Stomach (tissue), 4 donors: ENCODE measurements at regions not wholly inside any gene's neighbourhood (a gene's known extent, or its start where the extent isn't known, plus 50 kb on each side); places are given as distances from the start of the nearest gene placed in this dataset.

ENCODE experiments used
- EP300 ChIP-seq: sonication (generic); formaldehyde crosslinking; IDR thresholded peaks from one replicate; pipeline ENCODE4 v1.6.1; 2017; ENCODE audit warnings: antibody characterized with exemption
- POLR2AphosphoS5 ChIP-seq, 3 donors: sonication (generic); formaldehyde crosslinking; IDR thresholded peaks; one replicate each; pipeline ENCODE4 v1.6.1; 2016; ENCODE audit warnings: antibody characterized with exemption in 3 of 3
- TF ChIP-seq, protein P1 (sequence below), 7 experiments: fragments of 450-650 bp in 4 of 7; fragments of 200-600 bp in 3 of 7; sonication (generic) in 3 of 7; IDR thresholded peaks; one replicate each; pipeline ENCODE4 v1.5.1; 2016 to 2019; ENCODE audit warnings: antibody characterized with exemption in 7 of 7, control low read depth in 2 of 7, mild to moderate bottlenecking in 1 of 7

GRCh38 chr2:16195681-16196070 lies 255.3 kb downstream of the MYCN start:
- TF ChIP-seq, protein P1, sequence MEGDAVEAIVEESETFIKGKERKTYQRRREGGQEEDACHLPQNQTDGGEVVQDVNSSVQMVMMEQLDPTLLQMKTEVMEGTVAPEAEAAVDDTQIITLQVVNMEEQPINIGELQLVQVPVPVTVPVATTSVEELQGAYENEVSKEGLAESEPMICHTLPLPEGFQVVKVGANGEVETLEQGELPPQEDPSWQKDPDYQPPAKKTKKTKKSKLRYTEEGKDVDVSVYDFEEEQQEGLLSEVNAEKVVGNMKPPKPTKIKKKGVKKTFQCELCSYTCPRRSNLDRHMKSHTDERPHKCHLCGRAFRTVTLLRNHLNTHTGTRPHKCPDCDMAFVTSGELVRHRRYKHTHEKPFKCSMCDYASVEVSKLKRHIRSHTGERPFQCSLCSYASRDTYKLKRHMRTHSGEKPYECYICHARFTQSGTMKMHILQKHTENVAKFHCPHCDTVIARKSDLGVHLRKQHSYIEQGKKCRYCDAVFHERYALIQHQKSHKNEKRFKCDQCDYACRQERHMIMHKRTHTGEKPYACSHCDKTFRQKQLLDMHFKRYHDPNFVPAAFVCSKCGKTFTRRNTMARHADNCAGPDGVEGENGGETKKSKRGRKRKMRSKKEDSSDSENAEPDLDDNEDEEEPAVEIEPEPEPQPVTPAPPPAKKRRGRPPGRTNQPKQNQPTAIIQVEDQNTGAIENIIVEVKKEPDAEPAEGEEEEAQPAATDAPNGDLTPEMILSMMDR (IDR thresholded peaks at IDR 0.05), result no peak
- TF ChIP-seq POLR2AphosphoS5 (IDR thresholded peaks at IDR 0.05) (no peak), EP300 (no peak)
